H1 (cell line): ENCODE measurements at regions not wholly inside any gene's neighbourhood (a gene's known extent, or its start where the extent isn't known, plus 50 kb on each side); places are given as distances from the start of the nearest gene placed in this dataset.

Experiments
- CTCF ChIA-PET: fragments of 300-600 bp; sonication (Branson Sonifier 250); formaldehyde crosslinking; loops from one replicate; lab custom pipeline; 2021; ENCODE audit not compliant: partially characterized antibody; lab: Charles Lee
- POLR2A ChIA-PET: fragments of 300-600 bp; sonication (Branson Sonifier 250); formaldehyde crosslinking; loops from one replicate; lab custom pipeline; 2021; ENCODE audit warnings: inconsistent platforms; ENCODE audit not compliant: partially characterized antibody; lab: Charles Lee
- DNase-seq, 2 experiments: peaks; one replicate each; pipeline versions ENCODE4 v3.0.0 to v3.0.0-alpha.2; 2010 to 2022; ENCODE audit warnings: low spot score in 2 of 2, low read depth in 1 of 2, mixed read lengths in 1 of 2
- FAIRE-seq: peaks from 2 replicates; lab custom pipeline; 2011; peaks lifted over from hg19 to GRCh38; lab: Jason Lieb, UNC
- H2AFZ ChIP-seq: 2 replicates; pipeline ENCODE4 v1.8.1; 2012; ENCODE audit warnings: low read length, inconsistent platforms
- H2AK5ac ChIP-seq: 2 replicates; pipeline ENCODE4 v1.6.1; 2013; ENCODE audit warnings: low read depth, low read length
- H2BK120ac ChIP-seq: replicated peaks from 2 replicates; pipeline ENCODE3; 2013; ENCODE audit warnings: low read depth, low read length, inconsistent platforms
- H2BK12ac ChIP-seq: 2 replicates; pipeline ENCODE4 v1.6.1; 2013; ENCODE audit warnings: low read depth, low read length
- H2BK15ac ChIP-seq: 2 replicates; pipeline ENCODE4 v1.6.1; 2013; ENCODE audit warnings: low read length
- H2BK20ac ChIP-seq: 2 replicates; pipeline ENCODE4 v1.6.1; 2013; ENCODE audit warnings: low read length
- H2BK5ac ChIP-seq: 2 replicates; pipeline ENCODE4 v1.6.1; 2013; ENCODE audit warnings: low read depth, low read length
- H3K14ac ChIP-seq: 2 replicates; pipeline ENCODE4 v1.6.1; 2013; ENCODE audit warnings: inconsistent platforms; ENCODE audit not compliant: insufficient read length
- H3K18ac ChIP-seq: 2 replicates; pipeline ENCODE4 v1.6.1; 2013; ENCODE audit warnings: low read length; ENCODE audit errors: extremely low read depth
- H3K23ac ChIP-seq: 2 replicates; pipeline ENCODE4 v1.6.1; 2013; ENCODE audit warnings: inconsistent platforms; ENCODE audit not compliant: insufficient read length
- H3K23me2 ChIP-seq: 2 replicates; pipeline ENCODE4 v1.6.1; 2013; ENCODE audit warnings: low read depth, low read length
- H3K27ac ChIP-seq: 2 replicates; pipeline ENCODE4 v1.6.1; 2011; ENCODE audit warnings: low read depth, low read length, inconsistent platforms
- H3K27me3 ChIP-seq, 4 experiments: replicated peaks in 1 of 4; 1 replicate in 1 of 4; 2 replicates in 3 of 4; pipeline versions ENCODE4 v1.6.1 to v1.8.1; 2011 to 2013; ENCODE audit warnings: low read length in 3 of 4, mild to moderate bottlenecking in 3 of 4, inconsistent platforms in 2 of 4, mixed read lengths in 2 of 4, moderate library complexity in 1 of 4; ENCODE audit not compliant: control insufficient read depth in 3 of 4, insufficient read depth in 3 of 4; ENCODE audit errors: extremely low read depth in 1 of 4
- H3K36me3 ChIP-seq, 4 experiments: 2 replicates each; pipeline versions ENCODE4 v1.6.1 to v1.8.1; 2011 to 2013; ENCODE audit warnings: mild to moderate bottlenecking in 4 of 4, low read length in 3 of 4, moderate library complexity in 2 of 4, control low read depth in 1 of 4, inconsistent platforms in 1 of 4; ENCODE audit not compliant: insufficient read depth in 4 of 4, control insufficient read depth in 2 of 4
- H3K4ac ChIP-seq: replicated peaks from 2 replicates; pipeline ENCODE3; 2013; ENCODE audit warnings: low read length, low read depth, mixed read lengths, inconsistent platforms; ENCODE audit not compliant: insufficient read length
- H3K4me1 ChIP-seq, 4 experiments: replicated peaks in 1 of 4; 1 replicate in 1 of 4; 2 replicates in 3 of 4; pipeline versions ENCODE4 v1.6.1 to v1.8.1; 2011 to 2013; ENCODE audit warnings: low read length in 3 of 4, inconsistent platforms in 2 of 4, mixed read lengths in 1 of 4; ENCODE audit not compliant: insufficient read depth in 4 of 4, control insufficient read depth in 3 of 4
- H3K4me2 ChIP-seq, 2 experiments: 2 replicates each; pipeline versions ENCODE4 v1.6.1 to v1.8.1; 2011 to 2013; ENCODE audit warnings: low read depth in 2 of 2, low read length in 2 of 2, control low read depth in 1 of 2, inconsistent platforms in 1 of 2, mild to moderate bottlenecking in 1 of 2; ENCODE audit not compliant: insufficient read depth in 1 of 2
- H3K4me3 ChIP-seq, 4 experiments: fragments of 200-600, 300-600 bp in 1 of 4; sonication (generic), shearing (Covaris generic), sonication (Bioruptor Twin) in 1 of 4; 2 replicates each; pipeline versions ENCODE4 v1.5.1 to v1.8.1; 2011 to 2016; ENCODE audit warnings: low read length in 4 of 4, low read depth in 3 of 4, control low read depth in 2 of 4, inconsistent platforms in 2 of 4, mild to moderate bottlenecking in 2 of 4, mixed read lengths in 1 of 4, moderate library complexity in 1 of 4; ENCODE audit not compliant: insufficient read depth in 2 of 4; ENCODE audit errors: extremely low read depth in 1 of 4
- H3K56ac ChIP-seq: replicated peaks from 2 replicates; pipeline ENCODE3; 2013; ENCODE audit warnings: low read depth, mild to moderate bottlenecking, mixed read lengths, low read length, inconsistent platforms; ENCODE audit not compliant: insufficient read length
- H3K79me1 ChIP-seq: 2 replicates; pipeline ENCODE4 v1.6.1; 2013; ENCODE audit warnings: low read depth, low read length, control low read depth
- H3K79me2 ChIP-seq, 2 experiments: 2 replicates each; pipeline versions ENCODE4 v1.6.1 to v1.8.1; 2012 to 2013; ENCODE audit warnings: low read length in 2 of 2, mild to moderate bottlenecking in 2 of 2, inconsistent platforms in 1 of 2; ENCODE audit not compliant: insufficient read depth in 2 of 2, control insufficient read depth in 1 of 2
- H3K9ac ChIP-seq, 4 experiments: replicated peaks in 1 of 4; 1 replicate in 1 of 4; 2 replicates in 3 of 4; pipeline versions ENCODE4 v1.6.1 to v1.8.1; 2011 to 2013; ENCODE audit warnings: low read depth in 3 of 4, low read length in 3 of 4, control low read depth in 2 of 4, mild to moderate bottlenecking in 2 of 4, moderate library complexity in 2 of 4, inconsistent platforms in 1 of 4; ENCODE audit errors: extremely low read depth in 1 of 4
- H3K9me3 ChIP-seq, 2 experiments: 2 replicates each; pipeline versions ENCODE4 v1.6.1 to v1.8.1; 2012 to 2013; ENCODE audit warnings: mild to moderate bottlenecking in 2 of 2, moderate library complexity in 2 of 2, control low read depth in 1 of 2, inconsistent platforms in 1 of 2, low read depth in 1 of 2, low read length in 1 of 2, mixed read lengths in 1 of 2; ENCODE audit not compliant: insufficient read depth in 2 of 2
- H4K20me1 ChIP-seq, 2 experiments: replicated peaks in 1 of 2; 2 replicates each; pipeline versions ENCODE3 to v1.8.1; 2011 to 2013; ENCODE audit warnings: inconsistent platforms in 2 of 2, low read length in 2 of 2, mild to moderate bottlenecking in 1 of 2; ENCODE audit not compliant: insufficient read depth in 2 of 2, control insufficient read depth in 1 of 2
- H4K5ac ChIP-seq: 2 replicates; pipeline ENCODE4 v1.6.1; 2013; ENCODE audit warnings: low read length, low read depth, mixed read lengths, inconsistent platforms; ENCODE audit not compliant: insufficient read length
- H4K8ac ChIP-seq: 2 replicates; pipeline ENCODE4 v1.8.0; 2013; ENCODE audit warnings: mild to moderate bottlenecking, moderate library complexity, low read length, inconsistent platforms; ENCODE audit not compliant: insufficient read depth; ENCODE audit errors: extremely low read depth
- H4K91ac ChIP-seq: replicated peaks from 2 replicates; pipeline ENCODE3; 2013; ENCODE audit warnings: low read length, mixed read lengths, inconsistent platforms; ENCODE audit not compliant: insufficient read length
- CREB1 ChIP-seq: IDR thresholded peaks from 2 replicates; pipeline ENCODE4 v1.6.1; 2012; ENCODE audit warnings: inconsistent platforms
- CTCF ChIP-seq, 3 experiments: IDR thresholded peaks; 1 replicate in 2 of 3; 2 replicates in 1 of 3; pipeline versions ENCODE4 v1.5.1 to v1.6.1; 2011; ENCODE audit warnings: low read length in 3 of 3, mild to moderate bottlenecking in 3 of 3, inconsistent platforms in 2 of 3, low read depth in 1 of 3, moderate library complexity in 1 of 3; ENCODE audit not compliant: insufficient read depth in 1 of 3; ENCODE audit errors: control extremely low read depth in 1 of 3
- EP300 ChIP-seq, 2 experiments: IDR thresholded peaks; 1 replicate in 1 of 2; 2 replicates in 1 of 2; pipeline ENCODE4 v1.6.1; 2011 to 2012; ENCODE audit warnings: low read depth in 2 of 2, low read length in 2 of 2, mild to moderate bottlenecking in 2 of 2, borderline replicate concordance in 1 of 2, inconsistent platforms in 1 of 2, moderate library complexity in 1 of 2
- RAD21 ChIP-seq, 2 experiments: IDR thresholded peaks in 1 of 2; conservative IDR thresholded peaks in 1 of 2; 2 replicates each; pipeline ENCODE4 v1.6.1; 2011; ENCODE audit warnings: low read depth in 2 of 2, low read length in 2 of 2, improper control_type of control experiment in 1 of 2, inconsistent platforms in 1 of 2, mild to moderate bottlenecking in 1 of 2, moderate library complexity in 1 of 2
- SP2 ChIP-seq: IDR thresholded peaks from 2 replicates; pipeline ENCODE4 v1.6.1; 2012; ENCODE audit warnings: mild to moderate bottlenecking, low read length, inconsistent platforms
- WGBS, 2 experiments: shearing (Covaris generic) in 1 of 2; methylation state at CpG; one replicate each; pipeline versions ENCODE4 v1.1.6 to v1.1.7; 2013 to 2015; ENCODE audit warnings: low lambda C conversion rate in 2 of 2, mixed read lengths in 2 of 2, inconsistent platforms in 1 of 2, low coverage in 1 of 2, missing lambda C conversion rate in 1 of 2; ENCODE audit not compliant: insufficient replicate concordance in 2 of 2, insufficient coverage in 1 of 2, insufficient read length in 1 of 2; ENCODE audit errors: extremely low coverage in 1 of 2, missing lambda C conversion rate in 1 of 2; 5-methylcytosine and 5-hydroxymethylcytosine counted together

- H3K36me3 ChIP-seq = no peaks in the 10 kb centered on the region
- no peaks in the 10 kb centered on the region for H3K79me1 ChIP-seq
- no peak overlapping the region for H3K4me2 ChIP-seq
- no peak overlapping the region for H2AFZ ChIP-seq
- H3K9ac ChIP-seq = no peak overlapping the region
- no peak overlapping the region for H3K4ac ChIP-seq
- H3K56ac ChIP-seq = no peak overlapping the region
- H3K4me1 ChIP-seq = no peaks in the 10 kb centered on the region
- H4K91ac ChIP-seq = peak overlapping the region; percentile 67
- H3K4me3 ChIP-seq = no peak overlapping the region
- no peaks in the 10 kb centered on the region for H3K23me2 ChIP-seq
- H2BK20ac ChIP-seq = no peak overlapping the region
- no peak overlapping the region for H3K27ac ChIP-seq
- H4K5ac ChIP-seq = no peak overlapping the region
- no peak overlapping the region for H2BK120ac ChIP-seq
- ChIA-PET POLR2A (no interaction called here), CTCF (interaction anchor here (0.6 to 3.2 kb wide), 23 partner anchors 8 to 423 kb away, joined by 3 to 11 read pairs (median 4); no protein-coding TSS in a partner anchor)
- no peak overlapping the region for H3K23ac ChIP-seq
- no peak overlapping the region for H3K14ac ChIP-seq
- no peaks in the 10 kb centered on the region for H3K9me3 ChIP-seq
- TF ChIP-seq EP300 (IDR thresholded peaks at IDR 0.05; ENCODE audit: borderline replicate concordance in 1 of 2, low read depth in 2 of 2, low read length in 2 of 2) (no peak), RAD21 (IDR thresholded peaks at IDR 0.05 in 1 of 2, conservative IDR thresholded peaks at IDR 0.05 in 1 of 2; ENCODE audit: low read depth in 2 of 2, low read length in 2 of 2) (peak; percentile 59), SP2 (no peak), CTCF (IDR thresholded peaks at IDR 0.05; ENCODE audit: control extremely low read depth in 1 of 3, insufficient read depth in 1 of 3, low read depth in 1 of 3, low read length in 3 of 3) (peak in 2 of 3 experiments; percentile 35 to 60; a peak in 2 of 4 replicates), CREB1 (no peak)
- H2AK5ac ChIP-seq = peak overlapping the region; percentile 10; the same call in 1 of the 2 replicates
- H3K79me2 ChIP-seq = no peaks in the 10 kb centered on the region
- 0 out of 2 replicates have a peak overlapping the region, but pooled peaks have one; percentile 6 for H2BK5ac ChIP-seq
- WGBS, 2 experiments = 87% methylated on average over 2 of the region's 2 CpGs; no CpG with 5 or more reads in 1 of the 2 experiments
- FAIRE-seq (peak; percentile 52), DNase-seq (no peak)
- H3K18ac ChIP-seq = no peak overlapping the region
- H3K27me3 ChIP-seq = no peaks in the 10 kb centered on the region
- H2BK15ac ChIP-seq = no peak overlapping the region
- no peaks in the 10 kb centered on the region for H4K20me1 ChIP-seq
- no peak overlapping the region for H4K8ac ChIP-seq
- H2BK12ac ChIP-seq = no peak overlapping the region
Observed at GRCh38 chr6:130282234-130282995, 59.7 kb upstream of the SAMD3 start.
